HG03103 (cell line): ENCODE measurements at regions not wholly inside any gene's neighbourhood (a gene's known extent, or its start where the extent isn't known, plus 50 kb on each side); places are given as distances from the start of the nearest gene placed in this dataset.
"Not testable (repeated sequence)": the region's sequence is repeated elsewhere in the genome, so short reads cannot be mapped to it uniquely, and the experiment has no call there.

Experiments used
- ATAC-seq: cut with Tn5 transposase; IDR thresholded peaks from one replicate; pipeline ENCODE4 v1.9.1; 2021; ENCODE audit warnings: low read depth; ENCODE audit not compliant: unreplicated experiment

DNA sequence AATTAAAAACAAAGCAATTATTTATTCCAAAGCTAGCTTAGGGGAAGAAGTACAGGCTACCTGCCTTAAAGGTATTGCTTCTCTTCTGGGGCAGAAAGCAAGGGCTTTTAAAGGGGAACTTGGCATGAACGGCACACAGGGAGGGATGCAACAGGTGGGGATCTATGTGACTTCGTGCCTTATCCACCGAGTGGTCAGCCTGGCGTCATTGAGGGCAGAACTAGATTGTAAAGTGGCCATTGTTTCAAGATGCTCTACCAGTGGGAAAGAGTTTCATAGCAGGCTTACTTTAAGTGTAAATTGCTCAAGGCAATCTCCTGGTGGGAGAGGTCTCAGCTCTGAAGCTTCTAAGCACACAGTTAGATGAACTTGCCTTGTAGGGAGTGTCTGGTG is 360.4 kb downstream of the ATP23 start:
- no peak for ATAC-seq

DNA sequence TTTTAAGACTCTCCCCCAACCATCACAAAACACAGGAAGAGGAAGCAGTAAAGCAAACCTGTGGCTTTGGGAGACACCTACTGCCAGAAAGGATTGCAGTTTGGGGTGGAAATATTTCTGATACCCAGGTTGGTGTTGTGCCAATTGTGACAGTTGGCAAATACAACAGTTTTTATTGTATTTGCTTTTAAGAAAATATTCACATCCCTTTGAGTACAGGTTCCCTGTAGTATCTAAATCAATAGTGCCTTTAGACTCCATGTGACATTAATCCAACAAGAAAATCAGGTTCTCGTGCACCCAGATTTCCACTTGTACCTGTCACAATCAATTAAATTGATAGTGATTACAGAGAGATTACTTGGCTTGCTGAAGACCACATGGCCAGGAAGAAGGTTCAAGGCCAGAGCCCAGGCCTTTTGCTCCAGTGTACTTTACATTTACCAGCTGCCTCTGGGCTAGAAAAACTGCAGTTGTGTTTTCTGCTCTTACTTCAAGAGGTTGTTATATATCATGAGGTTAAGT is 361.2 kb downstream of the ATP23 start:
- no peak for ATAC-seq

DNA sequence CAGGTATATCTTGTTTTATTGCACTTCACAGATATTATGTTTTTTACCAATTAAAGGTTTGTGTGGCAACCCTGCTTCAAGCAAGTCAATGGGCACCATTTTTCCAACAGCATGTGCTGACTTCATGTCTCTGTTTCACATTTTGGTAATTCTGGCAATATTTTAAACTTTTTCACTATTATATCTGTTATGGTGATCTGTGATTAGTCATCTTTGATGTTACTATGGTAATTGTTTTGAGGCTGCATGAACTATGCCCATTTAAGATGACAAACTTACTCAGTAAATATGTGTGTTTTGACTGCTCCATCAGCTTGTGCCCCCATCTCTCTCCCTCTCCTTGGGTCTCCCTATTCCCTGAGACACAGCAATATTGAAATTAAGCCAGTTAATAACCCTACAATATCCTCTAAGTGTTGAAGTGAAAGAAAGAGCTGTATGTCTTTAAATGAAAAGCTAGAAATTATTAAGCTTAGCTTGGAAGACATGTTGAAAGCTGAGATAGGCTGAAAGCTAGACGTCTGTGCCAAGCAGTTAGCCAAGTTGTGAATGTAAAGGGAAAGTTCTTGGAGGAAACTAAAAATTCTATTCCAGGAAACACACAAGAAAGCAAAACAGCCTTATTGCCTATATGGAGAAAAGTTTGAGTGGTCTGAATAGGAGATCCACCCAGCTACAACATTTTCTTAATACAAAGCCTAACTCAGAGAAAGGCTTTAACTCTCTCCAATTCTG is 365.1 kb downstream of the ATP23 start:
- no peak for ATAC-seq

GRCh38 chr12:58309806-58310205 is 368.4 kb downstream of the ATP23 start:
- no peak for ATAC-seq

- ATAC-seq: no peak
Observed at GRCh38 chr12:58310368-58310767, 369.0 kb downstream of the ATP23 start.

DNA sequence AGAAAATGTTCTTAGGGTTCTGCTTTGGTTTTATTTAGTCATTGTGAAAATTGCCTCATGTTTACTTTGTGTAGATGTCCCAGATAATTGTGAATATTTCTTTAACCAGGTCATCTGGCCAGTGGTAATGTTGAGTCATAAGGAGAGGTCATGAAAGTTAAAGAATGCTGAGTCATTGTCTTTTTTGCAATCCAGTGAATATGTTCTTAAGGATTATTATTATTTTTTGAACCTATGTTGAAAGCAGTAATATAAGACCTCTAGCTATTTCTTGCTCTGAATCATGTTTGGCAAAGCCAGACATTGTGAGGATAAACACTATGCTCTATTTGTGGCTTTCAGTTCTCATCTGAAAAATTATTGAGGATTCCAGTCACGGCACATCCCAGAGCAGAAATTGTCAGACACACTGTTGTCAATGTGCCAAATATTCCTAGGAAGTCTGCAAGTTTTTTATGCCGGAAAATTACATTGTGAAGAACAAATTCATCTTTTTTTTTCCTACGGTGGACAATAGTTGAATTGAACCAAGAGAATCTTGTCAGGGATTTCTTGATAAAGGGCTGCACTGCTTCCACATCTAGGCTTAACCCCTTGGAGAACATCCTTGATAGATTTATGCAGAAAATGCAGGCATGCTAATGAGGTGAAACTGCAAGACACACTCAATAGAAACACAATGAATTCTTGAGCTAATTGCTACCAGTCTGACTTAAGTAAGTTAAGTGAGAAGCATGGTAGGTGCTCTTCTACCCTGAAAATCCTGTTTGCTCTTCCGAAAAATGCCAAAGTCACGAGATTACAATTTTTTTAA is 369.6 kb downstream of the ATP23 start:
- ATAC-seq: peak; percentile 48

DNA sequence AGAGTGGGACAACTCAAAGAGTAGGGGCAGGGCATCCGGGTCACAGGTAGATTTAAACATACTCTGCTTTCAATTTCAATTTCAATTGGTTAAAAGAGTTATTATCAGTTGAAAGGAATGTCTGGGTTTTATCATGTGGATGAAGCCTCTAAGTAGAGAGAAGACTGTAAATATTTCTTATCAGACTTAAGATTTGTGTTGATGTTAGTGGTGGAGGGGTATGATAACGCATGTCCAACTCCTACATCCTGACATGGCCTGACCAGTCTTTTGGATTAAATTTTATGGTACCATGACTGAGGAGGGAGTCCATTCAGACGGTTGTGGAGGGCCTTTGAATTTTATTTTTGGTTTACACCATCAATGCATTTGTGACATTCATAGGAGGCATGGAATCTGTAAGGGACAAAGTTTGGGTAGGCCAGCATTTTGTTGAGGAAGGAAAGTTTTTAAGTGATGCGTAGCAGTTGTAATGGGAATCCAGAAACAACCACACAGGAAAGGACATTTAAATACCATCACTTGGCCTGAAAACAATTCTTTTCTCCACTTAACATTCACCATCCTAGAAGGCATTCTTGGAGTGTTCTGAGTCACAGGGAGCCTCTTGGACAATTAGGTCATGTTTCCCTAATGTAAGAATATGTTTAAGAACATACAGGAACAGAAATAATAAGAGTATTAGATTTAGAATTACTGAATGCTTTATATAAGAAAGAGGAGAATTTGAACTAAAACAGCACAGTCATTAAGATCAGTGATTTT is 371.9 kb downstream of the ATP23 start:
- no peak for ATAC-seq

DNA sequence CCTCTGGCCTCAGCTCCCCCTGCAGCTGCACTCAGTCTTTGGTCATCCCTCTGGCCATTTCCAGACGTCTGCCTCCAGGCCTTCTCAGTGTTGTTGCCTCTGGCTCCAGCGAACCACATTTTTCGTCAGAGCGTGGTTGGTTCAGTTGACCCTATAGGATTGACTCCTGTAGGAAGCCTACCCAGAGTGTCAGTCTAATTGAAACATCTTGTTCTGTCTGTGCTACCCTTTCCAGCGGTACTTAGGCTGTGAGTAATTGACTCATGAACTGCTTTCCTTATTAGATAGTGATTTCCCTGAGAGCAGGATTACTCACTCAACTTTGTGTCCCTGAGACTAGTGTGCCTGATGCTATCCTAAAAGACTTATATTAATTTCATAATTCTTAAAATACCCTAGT is 373.2 kb downstream of the ATP23 start:
- no peak for ATAC-seq

DNA sequence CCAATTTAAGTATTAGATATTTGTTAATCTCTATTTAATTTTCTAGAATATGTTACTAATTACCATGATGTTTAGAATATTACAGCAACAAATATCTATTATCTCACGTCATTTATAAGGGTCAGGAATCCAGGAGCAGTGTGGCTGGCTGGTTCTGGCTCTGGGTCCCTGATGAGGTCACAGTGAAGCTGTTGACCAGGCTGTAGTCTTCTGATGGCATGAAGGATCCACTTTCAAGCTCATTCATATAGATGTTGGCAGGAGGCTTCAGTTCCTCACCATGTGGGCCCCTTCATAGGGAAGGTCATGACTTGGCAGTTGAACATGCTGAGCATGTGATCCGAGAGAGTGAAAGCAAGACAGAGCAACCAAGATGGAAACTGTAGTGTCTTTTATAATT is 375.6 kb downstream of the ATP23 start:
- no peak for ATAC-seq

GRCh38 chr12:58321414-58321813 is 380.0 kb downstream of the ATP23 start:
- ATAC-seq: peak; percentile 89

- ATAC-seq: no peak
Observed at GRCh38 chr12:58323676-58324075, 382.3 kb downstream of the ATP23 start.

- ATAC-seq: no peak
Observed at GRCh38 chr12:58325561-58325960, 384.2 kb downstream of the ATP23 start.

DNA sequence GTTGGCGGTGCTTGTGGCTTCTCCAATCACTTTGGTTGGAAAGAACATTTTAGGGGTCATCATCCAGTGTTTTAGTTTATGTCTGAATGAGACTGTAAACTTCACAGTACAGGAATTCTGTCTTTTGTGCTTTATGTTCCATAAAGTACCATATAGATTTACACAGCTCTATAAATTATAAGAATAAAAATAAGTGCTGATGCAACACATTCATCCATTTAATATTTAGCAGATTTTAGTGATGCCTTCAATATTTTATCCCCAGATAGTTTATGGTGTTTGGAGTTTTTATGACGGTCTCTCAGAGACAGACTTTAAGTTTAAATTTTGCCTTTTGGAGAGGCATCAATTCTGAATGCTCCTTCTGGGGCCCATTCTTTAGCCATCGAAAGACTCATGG is 385.2 kb downstream of the ATP23 start:
- no peak for ATAC-seq

- ATAC-seq: not testable (repeated sequence)
Observed at GRCh38 chr12:58336581-58337242, 395.3 kb downstream of the ATP23 start.

DNA sequence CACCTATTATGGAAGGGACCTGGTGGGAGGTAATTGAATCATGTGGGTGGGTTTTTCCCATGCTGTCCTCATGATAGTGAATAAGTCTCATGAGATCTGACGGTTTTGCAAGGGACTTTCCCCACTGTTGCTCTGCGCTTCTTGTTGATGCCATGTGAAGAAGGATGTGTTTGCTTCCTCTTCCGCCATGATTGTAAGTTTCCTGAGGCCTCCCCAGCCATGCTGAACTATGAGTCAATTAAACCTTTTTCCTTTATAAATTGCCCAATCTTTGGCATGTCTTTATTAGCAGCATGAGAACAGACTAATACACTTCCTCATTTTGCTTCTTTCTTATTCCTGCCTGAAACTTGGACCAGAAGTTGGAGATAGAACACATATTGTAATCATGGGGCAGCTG is 396.2 kb downstream of the ATP23 start:
- not testable (repeated sequence) for ATAC-seq

DNA sequence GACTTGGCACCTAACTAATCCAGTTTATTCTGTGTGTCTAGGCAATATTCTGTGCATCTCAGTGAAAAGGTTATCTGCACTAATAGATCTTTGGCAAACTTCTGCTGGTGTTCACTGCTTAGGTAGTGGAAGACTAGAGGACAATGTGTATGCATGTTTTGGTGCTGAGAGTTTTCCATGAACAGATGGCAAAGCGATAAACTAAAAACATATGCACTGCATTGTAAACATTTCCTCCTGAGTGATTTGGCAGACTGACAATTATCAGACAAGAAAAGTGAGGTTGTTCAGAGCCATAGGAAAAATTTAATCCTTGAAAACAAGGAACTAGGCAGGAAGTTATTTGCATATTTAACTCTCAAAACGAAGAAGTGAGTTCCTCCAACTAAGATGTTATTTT is 400.4 kb downstream of the ATP23 start:
- ATAC-seq: no peak

- ATAC-seq: no peak
Observed at GRCh38 chr12:58342736-58343135, 401.4 kb downstream of the ATP23 start.

GRCh38 chr12:58346032-58346632 is 404.8 kb downstream of the ATP23 start:
- ATAC-seq: no peak

- no peak for ATAC-seq
Observed at GRCh38 chr12:58347188-58347587, 405.8 kb downstream of the ATP23 start.

GRCh38 chr12:58347691-58348090 is 406.3 kb downstream of the ATP23 start:
- ATAC-seq: no peak
